GM23248 (cell line): ENCODE measurements at regions not wholly inside any gene's neighbourhood (a gene's known extent, or its start where the extent isn't known, plus 50 kb on each side); places are given as distances from the start of the nearest gene placed in this dataset.
"Not testable (repeated sequence)": the region's sequence is repeated elsewhere in the genome, so short reads cannot be mapped to it uniquely, and the experiment has no call there.

Source experiments
- EZH2 ChIP-seq: fragments of 200-600 bp; sonication (generic); IDR thresholded peaks from 2 replicates; pipeline ENCODE4 v1.6.1; 2018; ENCODE audit warnings: antibody characterized with exemption, mild to moderate bottlenecking; ENCODE audit not compliant: insufficient read depth, poor library complexity, severe bottlenecking
- EZH2phosphoT487 ChIP-seq: fragments of 200-600 bp; sonication (generic); IDR thresholded peaks from 2 replicates; pipeline ENCODE4 v1.6.1; 2018; ENCODE audit warnings: antibody characterized with exemption, moderate library complexity, mild to moderate bottlenecking, low read depth; ENCODE audit not compliant: insufficient read depth

- not testable (repeated sequence) for TF ChIP-seq EZH2phosphoT487, EZH2
These were observed 124.3 kb upstream of the MROH9 start for GRCh38 chr1:170811013-170811412.
